ENCODE measurements at regions not wholly inside any gene's neighbourhood (a gene's known extent, or its start where the extent isn't known, plus 50 kb on each side); places are given as distances from the start of the nearest gene placed in this dataset.

GRCh38 chr11:80227915-80228314 is 787.1 kb upstream of the TENM4 start:
- TF ChIP-seq CTCF (IDR thresholded peaks at IDR 0.05) (no peak), POLR2A (IDR thresholded peaks at IDR 0.05) (no peak)
